NB4 (cell line): ENCODE measurements at regions not wholly inside any gene's neighbourhood (a gene's known extent, or its start where the extent isn't known, plus 50 kb on each side); places are given as distances from the start of the nearest gene placed in this dataset.

ENCODE experiments used
- DNase-seq: peaks from one replicate; pipeline ENCODE4 v3.0.0; 2010; ENCODE audit warnings: low read depth
- H3K4me3 ChIP-seq: one replicate; pipeline ENCODE4 v1.5.1; 2011; ENCODE audit warnings: mild to moderate bottlenecking, low read depth, low read length, moderate library complexity
- MYC ChIP-seq: IDR thresholded peaks from 2 replicates; pipeline ENCODE4 v1.6.1; 2011; ENCODE audit warnings: low read depth, low read length
- POLR2A ChIP-seq: IDR thresholded peaks from 2 replicates; pipeline ENCODE4 v1.6.1; 2011; ENCODE audit warnings: mild to moderate bottlenecking; ENCODE audit not compliant: insufficient read length; ENCODE audit errors: extremely low read depth
- TF ChIP-seq, protein P1 (sequence below): IDR thresholded peaks from one replicate; pipeline ENCODE4 v1.5.1; 2012; ENCODE audit warnings: low read depth, low read length
- TF ChIP-seq, protein P2 (sequence below): IDR thresholded peaks from 2 replicates; pipeline ENCODE4 v1.6.1; 2011; ENCODE audit warnings: low read depth, low read length

DNA sequence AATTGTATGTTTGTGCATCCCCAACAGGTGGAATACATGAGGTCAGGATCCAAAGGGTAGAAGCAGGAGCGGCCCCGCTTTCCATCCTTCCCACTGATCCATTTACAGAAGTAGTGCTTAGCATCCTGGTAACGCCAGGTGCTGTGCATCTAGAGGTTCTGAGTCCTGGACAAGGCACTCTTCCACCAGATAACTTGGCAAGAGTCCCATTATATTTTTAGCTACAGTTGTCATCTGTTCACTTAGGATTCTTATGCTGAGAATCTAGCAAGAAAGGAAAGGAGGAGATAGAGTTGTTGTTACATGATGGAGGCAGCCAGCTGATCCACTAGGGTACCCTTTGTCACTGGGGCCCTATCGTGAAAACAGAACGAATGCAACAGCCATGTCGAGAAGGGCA is 389.5 kb upstream of the ZNF507 start:
- TF ChIP-seq, protein P1, sequence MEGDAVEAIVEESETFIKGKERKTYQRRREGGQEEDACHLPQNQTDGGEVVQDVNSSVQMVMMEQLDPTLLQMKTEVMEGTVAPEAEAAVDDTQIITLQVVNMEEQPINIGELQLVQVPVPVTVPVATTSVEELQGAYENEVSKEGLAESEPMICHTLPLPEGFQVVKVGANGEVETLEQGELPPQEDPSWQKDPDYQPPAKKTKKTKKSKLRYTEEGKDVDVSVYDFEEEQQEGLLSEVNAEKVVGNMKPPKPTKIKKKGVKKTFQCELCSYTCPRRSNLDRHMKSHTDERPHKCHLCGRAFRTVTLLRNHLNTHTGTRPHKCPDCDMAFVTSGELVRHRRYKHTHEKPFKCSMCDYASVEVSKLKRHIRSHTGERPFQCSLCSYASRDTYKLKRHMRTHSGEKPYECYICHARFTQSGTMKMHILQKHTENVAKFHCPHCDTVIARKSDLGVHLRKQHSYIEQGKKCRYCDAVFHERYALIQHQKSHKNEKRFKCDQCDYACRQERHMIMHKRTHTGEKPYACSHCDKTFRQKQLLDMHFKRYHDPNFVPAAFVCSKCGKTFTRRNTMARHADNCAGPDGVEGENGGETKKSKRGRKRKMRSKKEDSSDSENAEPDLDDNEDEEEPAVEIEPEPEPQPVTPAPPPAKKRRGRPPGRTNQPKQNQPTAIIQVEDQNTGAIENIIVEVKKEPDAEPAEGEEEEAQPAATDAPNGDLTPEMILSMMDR = no peak
- TF ChIP-seq MYC (no peak), POLR2A (no peak)
- TF ChIP-seq, protein P2, sequence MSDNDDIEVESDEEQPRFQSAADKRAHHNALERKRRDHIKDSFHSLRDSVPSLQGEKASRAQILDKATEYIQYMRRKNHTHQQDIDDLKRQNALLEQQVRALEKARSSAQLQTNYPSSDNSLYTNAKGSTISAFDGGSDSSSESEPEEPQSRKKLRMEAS = no peak
- no peak for DNase-seq
- no peak overlapping the region for H3K4me3 ChIP-seq

DNA sequence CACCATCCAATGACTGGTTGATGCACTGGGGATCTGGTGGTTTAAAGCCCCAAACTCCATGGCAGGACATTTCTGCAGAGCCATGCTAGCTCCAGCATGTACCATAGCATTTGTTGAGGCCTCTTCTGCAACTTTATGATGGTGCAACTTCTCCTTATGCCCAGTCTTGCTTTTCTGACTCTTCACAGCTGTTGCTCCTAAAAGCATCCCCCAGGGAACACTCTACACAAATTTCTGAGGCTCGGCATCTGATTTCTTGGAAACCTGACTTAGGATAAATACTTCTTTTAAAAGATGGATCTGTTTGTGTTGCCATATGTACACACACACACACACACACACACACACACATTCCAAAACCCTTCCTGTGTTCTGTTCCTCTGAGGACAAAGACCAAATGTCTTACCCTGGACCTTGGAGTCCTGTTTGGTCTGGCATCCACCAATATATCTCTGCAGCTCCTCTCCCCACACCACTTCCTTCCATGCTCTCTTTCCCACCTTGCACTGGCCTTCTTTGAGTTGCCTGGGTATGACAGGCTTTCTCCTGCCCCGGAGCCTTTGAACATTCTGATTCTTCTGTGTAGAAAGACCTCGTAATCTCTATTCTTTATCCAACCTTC is 388.5 kb upstream of the ZNF507 start:
- TF ChIP-seq MYC = no peak
- TF ChIP-seq, protein P1 = no peak
- TF ChIP-seq, protein P2 = no peak
- no peak for TF ChIP-seq POLR2A
- DNase-seq = no peak
- H3K4me3 ChIP-seq = no peak overlapping the region

DNA sequence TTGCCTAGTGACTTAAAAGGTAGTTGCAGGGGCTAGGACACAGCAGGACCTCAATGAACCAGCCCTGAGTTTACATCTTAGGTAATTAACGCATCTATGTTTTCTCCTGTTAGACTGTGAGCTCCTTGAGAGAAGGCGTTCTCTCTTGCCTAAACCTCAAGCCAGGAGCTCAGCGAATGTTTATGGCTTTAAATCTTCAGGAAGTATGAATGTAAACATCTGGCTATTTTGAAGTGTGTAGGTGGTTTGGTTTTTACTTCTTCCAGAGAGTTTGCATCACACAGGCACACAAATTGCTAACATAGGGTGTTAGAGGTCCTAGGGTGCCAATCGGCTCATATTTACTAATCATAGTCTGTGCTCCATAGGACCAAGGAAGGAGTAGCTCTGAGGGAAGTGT is 387.7 kb upstream of the ZNF507 start:
- TF ChIP-seq MYC (no peak), POLR2A (no peak)
- TF ChIP-seq, protein P1 = no peak
- TF ChIP-seq, protein P2 = no peak
- DNase-seq = no peak
- H3K4me3 ChIP-seq = no peak overlapping the region

DNA sequence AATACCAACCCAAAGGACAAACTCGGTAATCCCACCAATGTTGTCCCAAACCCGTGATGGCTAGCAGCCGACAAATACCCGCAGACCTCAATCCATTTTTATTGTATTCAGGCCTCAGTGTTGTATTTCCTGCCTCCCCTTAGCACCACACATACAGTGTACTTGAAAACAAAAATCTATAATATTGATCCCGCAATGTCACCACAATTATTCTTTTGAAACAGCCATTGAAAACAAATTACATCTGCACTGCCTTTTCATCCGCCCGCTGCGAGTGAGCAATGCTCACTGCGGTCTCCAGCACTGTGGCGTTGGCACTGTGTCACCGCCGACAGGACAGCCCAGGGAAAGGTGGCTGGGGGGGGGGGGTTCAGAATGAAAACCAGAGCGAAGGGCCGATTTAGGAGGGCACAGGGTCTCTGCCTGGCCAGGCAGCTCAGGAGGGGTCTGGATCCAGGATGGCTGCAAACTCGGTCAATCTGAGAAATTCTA is 385.8 kb upstream of the ZNF507 start:
- TF ChIP-seq, protein P1 = no peak
- TF ChIP-seq POLR2A = no peak
- TF ChIP-seq, protein P2 = no peak
- no peak for TF ChIP-seq MYC
- DNase-seq = no peak
- no peak overlapping the region for H3K4me3 ChIP-seq

DNA sequence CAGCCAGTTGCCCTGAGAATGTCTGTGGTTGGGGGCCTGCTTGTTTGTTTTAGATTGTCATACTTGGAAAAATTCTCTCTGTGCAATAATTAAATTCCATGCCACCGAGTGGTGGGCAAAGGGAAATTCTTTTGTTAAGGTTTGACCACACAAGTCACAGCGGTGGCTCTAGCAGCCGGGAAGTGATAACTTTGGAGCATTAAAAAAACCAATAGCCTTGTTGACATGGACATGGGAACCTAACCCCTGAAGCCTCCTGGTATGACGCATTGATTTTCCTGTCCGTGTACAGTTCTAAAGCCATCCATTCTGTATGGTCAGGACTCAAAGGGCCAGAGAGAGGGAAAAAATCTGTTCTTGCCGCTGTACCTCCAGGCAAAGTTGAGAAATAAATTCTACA is 384.9 kb upstream of the ZNF507 start:
- H3K4me3 ChIP-seq = no peak overlapping the region
- no peak for TF ChIP-seq MYC
- TF ChIP-seq, protein P2 = no peak
- no peak for TF ChIP-seq POLR2A
- TF ChIP-seq, protein P1 = no peak
- no peak for DNase-seq
